Thoracic aorta (tissue), 2 donors: ENCODE measurements at regions not wholly inside any gene's neighbourhood (a gene's known extent, or its start where the extent isn't known, plus 50 kb on each side); places are given as distances from the start of the nearest gene placed in this dataset.

Source experiments
- ATAC-seq: fragments of 150-250 bp; one replicate; pipeline ENCODE4 v1.8.0; 2017; ENCODE audit warnings: low read depth; ENCODE audit not compliant: insufficient number of reproducible peaks, low FRiP score
- DNase-seq: peaks from one replicate; pipeline ENCODE4 v3.0.0-alpha.2; 2020; ENCODE audit warnings: low spot score
- H3K27ac ChIP-seq, 2 donors: fragments of 200-600 bp; sonication (generic); 1 replicate in 1 of 2; 2 replicates in 1 of 2; pipeline ENCODE4 v1.5.1; 2016; ENCODE audit warnings: mild to moderate bottlenecking in 2 of 2, moderate library complexity in 2 of 2
- H3K27me3 ChIP-seq: fragments of 200-600 bp; sonication (generic); replicated peaks from 2 replicates; pipeline ENCODE4 v1.6.0; 2016; ENCODE audit warnings: mild to moderate bottlenecking; ENCODE audit not compliant: insufficient read depth
- H3K36me3 ChIP-seq: fragments of 200-600 bp; sonication (generic); one replicate; pipeline ENCODE4 v1.5.1; 2016
- H3K4me1 ChIP-seq, 2 donors: fragments of 200-600 bp; sonication (generic); 1 replicate in 1 of 2; 2 replicates in 1 of 2; pipeline versions ENCODE4 v1.5.1 to v1.6.0; 2016; ENCODE audit warnings: low read depth in 2 of 2, mild to moderate bottlenecking in 1 of 2; ENCODE audit not compliant: control insufficient read depth in 1 of 2
- H3K4me3 ChIP-seq: fragments of 200-600 bp; sonication (generic); 2 replicates; pipeline ENCODE4 v1.5.1; 2016; ENCODE audit warnings: mild to moderate bottlenecking
- H3K9me3 ChIP-seq: fragments of 200-600 bp; sonication (generic); 2 replicates; pipeline ENCODE4 v1.5.1; 2016
- TF ChIP-seq, protein P1 (sequence below): fragments of 200-600 bp; sonication (generic); IDR thresholded peaks from one replicate; pipeline ENCODE4 v1.5.1; 2019; ENCODE audit warnings: antibody characterized with exemption

DNA sequence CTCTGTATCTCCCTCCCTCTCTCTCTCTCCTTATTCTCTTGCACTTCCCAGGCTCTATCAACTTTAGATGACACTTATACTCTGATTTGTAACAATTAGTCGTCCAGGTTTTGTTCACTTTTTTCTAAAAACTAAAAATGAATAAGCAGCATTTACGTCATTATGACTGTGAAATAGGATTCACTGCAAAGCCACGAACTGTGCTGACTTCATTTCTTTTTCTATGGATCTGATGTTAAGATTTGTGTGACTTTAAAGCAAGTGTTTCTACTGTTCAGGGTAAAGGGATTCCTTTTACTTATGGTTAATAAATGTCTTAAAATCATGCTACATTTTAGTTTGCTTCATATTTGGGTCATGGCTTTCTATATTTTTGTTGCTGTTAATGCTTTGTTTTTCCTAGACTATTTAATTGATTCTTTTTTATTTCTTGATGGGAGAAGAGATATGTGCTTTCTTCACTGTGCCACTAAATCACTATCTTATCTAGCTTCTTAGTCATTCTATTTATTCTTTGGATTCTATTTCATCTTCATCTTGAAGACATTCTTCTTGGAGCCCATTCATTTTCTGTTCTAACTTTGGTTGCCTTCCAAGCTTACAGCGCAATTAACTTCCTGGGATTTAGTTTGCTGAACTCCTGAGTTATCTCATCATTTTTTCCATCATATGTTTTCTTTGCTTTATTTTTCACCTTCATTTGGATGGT, 480.4 kb upstream of the TRIB2 start:
- Histone ChIP-seq H3K27ac (no peak overlapping the region), H3K4me3 (no peak overlapping the region), H3K36me3 (no peaks in the 10 kb centered on the region), H3K9me3 (no peaks in the 10 kb centered on the region), H3K27me3 (no peaks in the 10 kb centered on the region), H3K4me1 (peaks cover 0 to 4% of the 10 kb centered on the region in 2 donors)
- DNase-seq, result no peak
- TF ChIP-seq, protein P1, sequence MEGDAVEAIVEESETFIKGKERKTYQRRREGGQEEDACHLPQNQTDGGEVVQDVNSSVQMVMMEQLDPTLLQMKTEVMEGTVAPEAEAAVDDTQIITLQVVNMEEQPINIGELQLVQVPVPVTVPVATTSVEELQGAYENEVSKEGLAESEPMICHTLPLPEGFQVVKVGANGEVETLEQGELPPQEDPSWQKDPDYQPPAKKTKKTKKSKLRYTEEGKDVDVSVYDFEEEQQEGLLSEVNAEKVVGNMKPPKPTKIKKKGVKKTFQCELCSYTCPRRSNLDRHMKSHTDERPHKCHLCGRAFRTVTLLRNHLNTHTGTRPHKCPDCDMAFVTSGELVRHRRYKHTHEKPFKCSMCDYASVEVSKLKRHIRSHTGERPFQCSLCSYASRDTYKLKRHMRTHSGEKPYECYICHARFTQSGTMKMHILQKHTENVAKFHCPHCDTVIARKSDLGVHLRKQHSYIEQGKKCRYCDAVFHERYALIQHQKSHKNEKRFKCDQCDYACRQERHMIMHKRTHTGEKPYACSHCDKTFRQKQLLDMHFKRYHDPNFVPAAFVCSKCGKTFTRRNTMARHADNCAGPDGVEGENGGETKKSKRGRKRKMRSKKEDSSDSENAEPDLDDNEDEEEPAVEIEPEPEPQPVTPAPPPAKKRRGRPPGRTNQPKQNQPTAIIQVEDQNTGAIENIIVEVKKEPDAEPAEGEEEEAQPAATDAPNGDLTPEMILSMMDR, result no peak
- no peak for ATAC-seq

DNA sequence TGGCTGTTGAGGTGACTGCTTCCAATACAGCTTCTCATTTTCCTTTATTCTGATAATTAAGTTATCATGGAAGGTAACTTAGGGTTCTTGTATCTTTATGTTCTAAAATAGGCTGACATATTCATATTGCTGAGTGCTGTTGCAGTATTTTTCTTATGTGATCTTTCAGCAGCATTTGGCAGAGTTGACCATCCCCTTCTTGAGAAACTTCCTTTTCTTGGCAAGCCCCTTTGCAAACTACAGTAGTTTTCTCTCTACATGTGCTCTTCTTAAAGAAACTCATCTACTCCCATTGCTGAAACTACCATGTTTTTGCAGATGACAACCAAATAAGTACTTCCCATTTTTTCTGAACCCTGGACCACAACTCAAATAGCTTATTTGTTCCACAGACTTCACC, 476.5 kb upstream of the TRIB2 start:
- no peak for DNase-seq
- H3K4me1 ChIP-seq, result no peaks in the 10 kb centered on the region
- H3K36me3 ChIP-seq, result no peaks in the 10 kb centered on the region
- H3K4me3 ChIP-seq, result no peak overlapping the region
- H3K27ac ChIP-seq, result no peak overlapping the region
- H3K27me3 ChIP-seq, result no peaks in the 10 kb centered on the region
- H3K9me3 ChIP-seq, result no peaks in the 10 kb centered on the region
- no peak for ATAC-seq
- TF ChIP-seq, protein P1, result no peak

DNA sequence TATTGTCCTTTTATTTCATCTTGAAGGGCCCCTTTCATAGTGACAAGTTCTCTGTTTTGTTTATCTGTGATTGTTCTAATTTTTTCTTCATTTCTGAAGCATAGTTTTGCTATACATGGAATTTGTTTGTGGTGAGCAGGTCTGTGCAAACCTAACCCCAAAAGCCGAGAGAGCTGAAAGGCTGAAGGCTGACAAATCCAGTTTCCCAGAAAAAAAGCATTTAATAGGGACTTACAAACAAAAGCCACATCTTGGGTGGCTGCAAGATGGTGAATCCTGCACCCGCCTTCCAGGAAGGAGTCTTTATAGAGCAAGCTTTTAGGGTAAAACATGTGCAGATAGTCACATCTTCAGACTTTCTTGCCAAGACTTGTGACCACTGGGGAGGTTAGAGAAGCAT, 473.4 kb upstream of the TRIB2 start:
- TF ChIP-seq, protein P1, result no peak
- no peak overlapping the region for H3K4me3 ChIP-seq
- no peaks in the 10 kb centered on the region for H3K9me3 ChIP-seq
- no peak for ATAC-seq
- no peaks in the 10 kb centered on the region for H3K27me3 ChIP-seq
- H3K27ac ChIP-seq, result no peak overlapping the region
- no peaks in the 10 kb centered on the region for H3K36me3 ChIP-seq
- no peak for DNase-seq
- no peaks in the 10 kb centered on the region for H3K4me1 ChIP-seq

DNA sequence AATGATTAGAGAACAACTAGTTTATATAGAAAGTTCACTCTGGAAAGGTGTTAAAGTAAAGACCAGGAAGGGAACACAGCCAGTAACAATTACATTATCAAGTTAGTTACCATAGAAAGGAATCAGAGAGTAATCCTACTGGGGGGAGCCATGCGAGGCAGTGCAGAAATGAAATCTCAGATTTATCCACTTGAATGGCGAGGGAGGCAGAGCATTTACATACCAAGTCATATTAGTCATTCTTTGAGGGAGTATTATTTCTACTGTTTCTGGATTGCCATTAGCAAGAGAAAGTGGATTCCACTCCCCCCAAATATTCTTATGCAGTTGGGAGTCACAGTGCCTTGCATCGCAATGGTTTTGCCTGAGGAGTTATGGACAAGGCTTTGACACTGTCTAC, 472.7 kb upstream of the TRIB2 start:
- H3K4me1 ChIP-seq, result no peaks in the 10 kb centered on the region
- TF ChIP-seq, protein P1, result no peak

DNA sequence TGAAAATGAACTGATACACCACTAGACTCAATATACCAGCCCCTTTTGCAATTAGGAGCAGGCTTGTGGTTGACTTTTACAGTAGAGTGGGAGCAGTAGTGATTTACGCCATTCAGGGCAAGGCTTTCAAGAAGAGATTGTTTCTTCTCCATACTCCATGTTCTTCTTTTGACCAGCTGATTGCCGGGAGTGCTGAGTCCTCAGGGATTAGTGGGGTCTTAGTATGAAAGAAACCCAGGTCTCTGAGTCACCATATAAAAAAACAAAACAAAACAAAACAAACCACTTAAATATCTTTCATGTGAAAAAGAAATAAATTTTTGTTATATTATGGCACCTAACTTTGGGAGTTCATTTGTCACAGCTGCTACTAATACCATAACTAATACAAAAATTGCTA, 465.6 kb upstream of the TRIB2 start:
- Histone ChIP-seq H3K27ac (no peak overlapping the region), H3K4me3 (no peak overlapping the region), H3K27me3 (no peaks in the 10 kb centered on the region), H3K36me3 (no peaks in the 10 kb centered on the region), H3K9me3 (no peaks in the 10 kb centered on the region), H3K4me1 (no peaks in the 10 kb centered on the region)
- TF ChIP-seq, protein P1, result no peak
- DNase-seq (no peak), ATAC-seq (no peak)

More for the DNA sequence above, 472.7 kb upstream of the TRIB2 start:
- ATAC-seq (no peak), DNase-seq (no peak)
- Histone ChIP-seq H3K36me3 (no peaks in the 10 kb centered on the region), H3K27ac (no peak overlapping the region), H3K9me3 (no peaks in the 10 kb centered on the region), H3K4me3 (no peak overlapping the region), H3K27me3 (no peaks in the 10 kb centered on the region)
